ENCODE measurements at regions not wholly inside any gene's neighbourhood (a gene's known extent, or its start where the extent isn't known, plus 50 kb on each side); places are given as distances from the start of the nearest gene placed in this dataset.

DNA sequence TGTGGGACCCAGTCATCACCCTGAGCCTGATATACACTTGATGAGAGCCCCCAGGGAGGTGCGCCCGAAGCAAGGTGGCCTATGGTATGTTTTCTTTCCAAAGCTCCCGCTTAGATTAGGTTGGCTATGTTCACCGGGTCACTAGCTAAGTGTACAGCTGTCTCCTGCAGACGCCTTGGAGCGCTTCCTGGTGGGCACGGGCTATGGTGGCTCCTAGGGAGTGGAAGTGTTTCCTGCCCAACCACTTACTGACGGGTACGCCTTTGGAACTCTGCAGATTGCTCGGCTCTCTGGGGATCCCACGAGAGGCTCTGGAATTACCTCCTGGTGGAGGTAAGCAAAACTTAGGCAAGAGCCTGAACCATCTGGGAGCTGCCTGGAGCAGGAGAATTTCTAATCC is 83.6 kb upstream of the CXCL12 start:
- H3K27ac ChIP-seq (ENCODE audit: low read length, poor library complexity, severe bottlenecking) = no peak overlapping the region
- H4K91ac ChIP-seq (ENCODE audit: low read length) = no peak overlapping the region
- peaks cover 8% of the 10 kb centered on the region for H3K4me1 ChIP-seq (ENCODE audit: control insufficient read depth, insufficient read depth, low read depth, low read length)
- H3K23ac ChIP-seq (ENCODE audit: low read length in 2 of 2) = no peak overlapping the region
- no peak overlapping the region for H2BK12ac ChIP-seq (ENCODE audit: low read length in 2 of 2)
- no peak overlapping the region for H2BK15ac ChIP-seq (ENCODE audit: low read depth, poor library complexity, severe bottlenecking)
- H3K18ac ChIP-seq (ENCODE audit: low read depth in 1 of 2, low read length in 2 of 2) = no peak overlapping the region
- no peak overlapping the region for H3K4me2 ChIP-seq (ENCODE audit: low read length, poor library complexity, severe bottlenecking)
- no peaks in the 10 kb centered on the region for H3K9me3 ChIP-seq (ENCODE audit: control insufficient read depth, low read length)
- DNase-seq = no peak
- peaks cover 0 to 10% of the 10 kb centered on the region in 2 experiments for H3K27me3 ChIP-seq (ENCODE audit: control insufficient read depth in 1 of 2, insufficient read depth in 1 of 2, low read length in 2 of 2)
- no peak overlapping the region for H4K8ac ChIP-seq (ENCODE audit: low read length)
- H3K36me3 ChIP-seq (ENCODE audit: control insufficient read depth in 1 of 2, insufficient read depth in 2 of 2, low read depth in 1 of 2, low read length in 2 of 2) = no peaks in the 10 kb centered on the region
- no peak overlapping the region for H2AK5ac ChIP-seq (ENCODE audit: low read length, severe bottlenecking)
- no peak overlapping the region for H3K4ac ChIP-seq (ENCODE audit: low read depth in 1 of 2, low read length in 2 of 2)
- H3K14ac ChIP-seq (ENCODE audit: low read length in 2 of 2) = no peak overlapping the region
- no peak overlapping the region for H2BK120ac ChIP-seq (ENCODE audit: low read depth, low read length)
- no peak overlapping the region for H2BK5ac ChIP-seq (ENCODE audit: low read depth, low read length, poor library complexity, severe bottlenecking)
- no peaks in the 10 kb centered on the region for H3K79me1 ChIP-seq (replicated peaks; ENCODE audit: low read length, poor library complexity, severe bottlenecking)
- no peak overlapping the region for H2AFZ ChIP-seq (ENCODE audit: low read depth, low read length)
- H3K9ac ChIP-seq (ENCODE audit: low read length) = no peak overlapping the region
- WGBS = 89% methylated on average over 11 of the region's 11 CpGs
- no peak overlapping the region for H3K4me3 ChIP-seq (ENCODE audit: insufficient read depth in 1 of 2, low read depth in 1 of 2, low read length in 2 of 2)

DNA sequence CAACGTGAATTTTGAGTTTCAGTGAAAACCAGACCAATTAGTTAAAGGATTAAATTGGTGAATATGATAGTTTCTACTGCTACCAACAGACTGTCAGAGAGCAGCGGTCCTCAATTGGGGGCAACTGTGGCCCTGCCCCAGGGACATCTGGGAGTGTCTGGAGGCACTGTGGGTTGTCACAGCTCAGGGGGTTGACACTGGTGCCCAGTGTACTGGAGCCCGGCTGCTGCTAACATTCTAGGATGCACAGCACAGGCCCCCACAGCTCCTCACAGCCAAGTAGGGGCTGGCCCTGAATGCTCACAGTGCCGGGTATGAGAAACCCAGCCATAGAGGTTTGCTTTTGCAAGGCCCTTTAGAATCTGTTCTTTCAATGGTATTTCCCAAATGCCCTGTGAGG is 84.1 kb upstream of the CXCL12 start:
- Histone ChIP-seq H3K27ac (ENCODE audit: low read length, poor library complexity, severe bottlenecking) (no peak overlapping the region), H3K79me1 (replicated peaks; ENCODE audit: low read length, poor library complexity, severe bottlenecking) (no peaks in the 10 kb centered on the region), H3K4me3 (ENCODE audit: insufficient read depth in 1 of 2, low read depth in 1 of 2, low read length in 2 of 2) (no peak overlapping the region), H2BK120ac (ENCODE audit: low read depth, low read length) (no peak overlapping the region), H3K4me2 (ENCODE audit: low read length, poor library complexity, severe bottlenecking) (no peak overlapping the region), H3K9me3 (ENCODE audit: control insufficient read depth, low read length) (no peaks in the 10 kb centered on the region), H4K8ac (ENCODE audit: low read length) (no peak overlapping the region), H3K23ac (ENCODE audit: low read length in 2 of 2) (no peak overlapping the region), H4K91ac (ENCODE audit: low read length) (no peak overlapping the region), H2BK15ac (ENCODE audit: low read depth, poor library complexity, severe bottlenecking) (no peak overlapping the region), H2AFZ (ENCODE audit: low read depth, low read length) (no peak overlapping the region), H3K18ac (ENCODE audit: low read depth in 1 of 2, low read length in 2 of 2) (no peak overlapping the region), H3K4ac (ENCODE audit: low read depth in 1 of 2, low read length in 2 of 2) (no peak overlapping the region), H3K27me3 (ENCODE audit: control insufficient read depth in 1 of 2, insufficient read depth in 1 of 2, low read length in 2 of 2) (peaks cover 0 to 10% of the 10 kb centered on the region in 2 experiments), H3K36me3 (ENCODE audit: control insufficient read depth in 1 of 2, insufficient read depth in 2 of 2, low read depth in 1 of 2, low read length in 2 of 2) (no peaks in the 10 kb centered on the region), H3K4me1 (ENCODE audit: control insufficient read depth, insufficient read depth, low read depth, low read length) (peaks cover 8% of the 10 kb centered on the region), H3K14ac (ENCODE audit: low read length in 2 of 2) (no peak overlapping the region), H2BK12ac (ENCODE audit: low read length in 2 of 2) (no peak overlapping the region), H3K9ac (ENCODE audit: low read length) (no peak overlapping the region), H2BK5ac (ENCODE audit: low read depth, low read length, poor library complexity, severe bottlenecking) (no peak overlapping the region), H2AK5ac (ENCODE audit: low read length, severe bottlenecking) (no peak overlapping the region)
- 74% methylated on average over 4 of the region's 4 CpGs for WGBS
- no peak for DNase-seq

DNA sequence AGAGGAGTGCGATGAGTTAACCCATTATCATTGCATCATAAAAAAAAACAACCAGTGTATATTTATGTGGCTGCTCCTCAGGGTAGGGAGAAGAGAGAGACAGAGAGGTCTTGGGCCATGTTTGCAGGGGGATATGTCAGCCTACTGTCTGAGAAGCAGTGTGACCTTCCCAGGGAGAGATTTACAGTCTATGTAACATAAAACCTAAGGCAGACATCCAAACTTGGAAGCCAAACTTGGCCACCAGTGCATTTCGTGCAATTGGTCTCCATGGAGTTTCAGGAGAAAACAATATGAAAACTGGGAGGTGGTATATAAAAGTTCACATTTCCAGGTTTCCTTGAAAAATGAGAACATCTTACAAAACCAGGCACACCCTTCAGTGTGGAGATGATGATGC is 85.9 kb upstream of the CXCL12 start:
- H3K36me3 ChIP-seq (ENCODE audit: control insufficient read depth in 1 of 2, insufficient read depth in 2 of 2, low read depth in 1 of 2, low read length in 2 of 2) = no peaks in the 10 kb centered on the region
- H3K9ac ChIP-seq (ENCODE audit: low read length) = no peak overlapping the region
- no peak overlapping the region for H2AFZ ChIP-seq (ENCODE audit: low read depth, low read length)
- H3K27ac ChIP-seq (ENCODE audit: low read length, poor library complexity, severe bottlenecking) = no peak overlapping the region
- H4K8ac ChIP-seq (ENCODE audit: low read length) = no peak overlapping the region
- no peak overlapping the region for H3K18ac ChIP-seq (ENCODE audit: low read depth in 1 of 2, low read length in 2 of 2)
- no peak overlapping the region for H3K14ac ChIP-seq (ENCODE audit: low read length in 2 of 2)
- H2AK5ac ChIP-seq (ENCODE audit: low read length, severe bottlenecking) = no peak overlapping the region
- H3K79me1 ChIP-seq (replicated peaks; ENCODE audit: low read length, poor library complexity, severe bottlenecking) = no peaks in the 10 kb centered on the region
- DNase-seq = no peak
- no peaks in the 10 kb centered on the region for H3K9me3 ChIP-seq (ENCODE audit: control insufficient read depth, low read length)
- H3K23ac ChIP-seq (ENCODE audit: low read length in 2 of 2) = no peak overlapping the region
- 50% methylated on average over 1 of the region's 2 CpGs for WGBS
- H3K4me1 ChIP-seq (ENCODE audit: control insufficient read depth, insufficient read depth, low read depth, low read length) = peaks cover 4% of the 10 kb centered on the region
- H2BK120ac ChIP-seq (ENCODE audit: low read depth, low read length) = no peak overlapping the region
- no peak overlapping the region for H4K91ac ChIP-seq (ENCODE audit: low read length)
- no peak overlapping the region for H3K4me2 ChIP-seq (ENCODE audit: low read length, poor library complexity, severe bottlenecking)
- no peak overlapping the region for H2BK15ac ChIP-seq (ENCODE audit: low read depth, poor library complexity, severe bottlenecking)
- no peak overlapping the region for H3K4ac ChIP-seq (ENCODE audit: low read depth in 1 of 2, low read length in 2 of 2)
- no peak overlapping the region for H2BK12ac ChIP-seq (ENCODE audit: low read length in 2 of 2)
- no peak overlapping the region for H3K4me3 ChIP-seq (ENCODE audit: insufficient read depth in 1 of 2, low read depth in 1 of 2, low read length in 2 of 2)
- H2BK5ac ChIP-seq (ENCODE audit: low read depth, low read length, poor library complexity, severe bottlenecking) = no peak overlapping the region
- peaks cover 0 to 10% of the 10 kb centered on the region in 2 experiments for H3K27me3 ChIP-seq (ENCODE audit: control insufficient read depth in 1 of 2, insufficient read depth in 1 of 2, low read length in 2 of 2)

DNA sequence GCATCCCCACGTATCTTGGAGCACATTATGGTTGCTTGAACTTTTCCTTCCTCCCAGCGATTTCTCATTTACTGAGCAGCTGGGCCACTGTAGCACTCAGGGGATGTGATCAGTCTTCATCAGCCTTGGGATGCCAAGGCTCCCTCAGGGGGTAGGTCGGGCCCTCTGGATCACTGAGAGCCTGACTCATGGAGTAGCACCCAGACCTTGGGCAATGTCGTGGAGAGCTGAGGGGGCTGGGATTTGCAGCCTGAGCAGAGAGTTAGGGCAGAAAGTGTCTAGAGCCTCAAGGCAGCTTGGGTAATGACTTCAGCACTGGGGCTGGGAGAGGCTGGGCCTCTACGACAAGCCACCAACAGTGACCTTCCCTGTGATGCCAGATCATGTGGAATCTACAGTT is 86.5 kb upstream of the CXCL12 start:
- no peak overlapping the region for H2BK12ac ChIP-seq (ENCODE audit: low read length in 2 of 2)
- no peak overlapping the region for H2BK5ac ChIP-seq (ENCODE audit: low read depth, low read length, poor library complexity, severe bottlenecking)
- H3K9me3 ChIP-seq (ENCODE audit: control insufficient read depth, low read length) = no peaks in the 10 kb centered on the region
- peaks cover 4% of the 10 kb centered on the region for H3K4me1 ChIP-seq (ENCODE audit: control insufficient read depth, insufficient read depth, low read depth, low read length)
- no peak overlapping the region for H3K27ac ChIP-seq (ENCODE audit: low read length, poor library complexity, severe bottlenecking)
- H4K91ac ChIP-seq (ENCODE audit: low read length) = no peak overlapping the region
- WGBS = 88% methylated on average over 5 of the region's 5 CpGs
- no peak overlapping the region for H4K8ac ChIP-seq (ENCODE audit: low read length)
- no peak overlapping the region for H3K23ac ChIP-seq (ENCODE audit: low read length in 2 of 2)
- no peak overlapping the region for H3K4ac ChIP-seq (ENCODE audit: low read depth in 1 of 2, low read length in 2 of 2)
- no peak overlapping the region for H3K18ac ChIP-seq (ENCODE audit: low read depth in 1 of 2, low read length in 2 of 2)
- no peak overlapping the region for H2BK120ac ChIP-seq (ENCODE audit: low read depth, low read length)
- H3K36me3 ChIP-seq (ENCODE audit: control insufficient read depth in 1 of 2, insufficient read depth in 2 of 2, low read depth in 1 of 2, low read length in 2 of 2) = no peaks in the 10 kb centered on the region
- no peak overlapping the region for H3K9ac ChIP-seq (ENCODE audit: low read length)
- peaks cover 0 to 10% of the 10 kb centered on the region in 2 experiments for H3K27me3 ChIP-seq (ENCODE audit: control insufficient read depth in 1 of 2, insufficient read depth in 1 of 2, low read length in 2 of 2)
- no peak overlapping the region for H3K4me2 ChIP-seq (ENCODE audit: low read length, poor library complexity, severe bottlenecking)
- no peak overlapping the region for H2AK5ac ChIP-seq (ENCODE audit: low read length, severe bottlenecking)
- H2BK15ac ChIP-seq (ENCODE audit: low read depth, poor library complexity, severe bottlenecking) = no peak overlapping the region
- no peaks in the 10 kb centered on the region for H3K79me1 ChIP-seq (replicated peaks; ENCODE audit: low read length, poor library complexity, severe bottlenecking)
- DNase-seq = no peak
- H2AFZ ChIP-seq (ENCODE audit: low read depth, low read length) = no peak overlapping the region
- H3K4me3 ChIP-seq (ENCODE audit: insufficient read depth in 1 of 2, low read depth in 1 of 2, low read length in 2 of 2) = no peak overlapping the region
- no peak overlapping the region for H3K14ac ChIP-seq (ENCODE audit: low read length in 2 of 2)

Data from mesenchymal stem cell (in vitro differentiated cells and primary cell).